IMR-90 (cell line): ENCODE measurements at regions not wholly inside any gene's neighbourhood (a gene's known extent, or its start where the extent isn't known, plus 50 kb on each side); places are given as distances from the start of the nearest gene placed in this dataset.
A peak's percentile ranks its signal among the peaks of the same experiment; 100 is the strongest.
"Not testable (repeated sequence)": the region's sequence is repeated elsewhere in the genome, so short reads cannot be mapped to it uniquely, and the experiment has no call there.

Experiments used
- ATAC-seq: fragments of 200-7000 bp; cut with Tn5 transposase; 2 replicates; pipeline ENCODE4 v1.9.1; 2020; ENCODE audit warnings: low read depth, mild to moderate bottlenecking, moderate library complexity
- BruUV-seq: library from RNA; stranded (reverse); fragments of 400-500 nt; replicated peaks from 2 replicates; lab custom pipeline; 2021; lab: Mats Ljungman, UMichigan
- CTCF ChIA-PET: fragments of 300-600 bp; formaldehyde crosslinking; extraction: SDS; loops from one replicate; lab custom pipeline; 2021; ENCODE audit warnings: antibody characterized with exemption; lab: Yijun Ruan, JAX
- POLR2A ChIA-PET: fragments of 300-600 bp; sonication (Branson Sonifier 250); formaldehyde crosslinking; loops from one replicate; lab custom pipeline; 2022; ENCODE audit warnings: antibody characterized with exemption; ENCODE audit not compliant: unreplicated experiment; lab: Charles Lee
- DNase-seq: peaks from one replicate; pipeline ENCODE4 v3.0.0; 2013
- H2AFZ ChIP-seq: replicated peaks from 2 replicates; pipeline ENCODE3; 2013; ENCODE audit warnings: low read length, mild to moderate bottlenecking; ENCODE audit not compliant: poor library complexity
- H2AK5ac ChIP-seq: 2 replicates; pipeline ENCODE4 v1.6.1; 2013; ENCODE audit warnings: low read depth, low read length, inconsistent platforms
- H2AK9ac ChIP-seq: replicated peaks from 2 replicates; pipeline ENCODE3; 2013; ENCODE audit warnings: mild to moderate bottlenecking, low read depth, low read length, moderate library complexity; ENCODE audit not compliant: poor library complexity
- H2BK120ac ChIP-seq: 2 replicates; pipeline ENCODE4 v1.6.1; 2013; ENCODE audit warnings: low read depth, low read length, inconsistent platforms
- H2BK15ac ChIP-seq: 3 replicates; pipeline ENCODE4 v1.6.1; 2013; ENCODE audit warnings: low read depth, low read length, inconsistent platforms
- H2BK20ac ChIP-seq: 2 replicates; pipeline ENCODE4 v1.6.1; 2013; ENCODE audit warnings: low read depth, mild to moderate bottlenecking, inconsistent platforms, low read length, moderate library complexity
- H2BK5ac ChIP-seq: 2 replicates; pipeline ENCODE4 v1.6.1; 2013; ENCODE audit warnings: mild to moderate bottlenecking, low read depth, low read length, inconsistent platforms; ENCODE audit not compliant: poor library complexity, severe bottlenecking
- H3K14ac ChIP-seq: replicated peaks from 2 replicates; pipeline ENCODE4 v1.6.1; 2013; ENCODE audit warnings: low read depth, low read length, inconsistent platforms
- H3K18ac ChIP-seq: 2 replicates; pipeline ENCODE4 v1.6.1; 2013; ENCODE audit warnings: low read depth, low read length, control low read depth
- H3K23ac ChIP-seq: 2 replicates; pipeline ENCODE4 v1.6.1; 2013; ENCODE audit warnings: low read depth, low read length, inconsistent platforms
- H3K27ac ChIP-seq: 2 replicates; pipeline ENCODE4 v1.5.1; 2013; ENCODE audit warnings: mild to moderate bottlenecking, control low read depth, low read length; ENCODE audit not compliant: insufficient read depth
- H3K27me3 ChIP-seq: 2 replicates; pipeline ENCODE4 v1.6.1; 2013; ENCODE audit warnings: low read length; ENCODE audit not compliant: control insufficient read depth, insufficient read depth
- H3K36me3 ChIP-seq: 2 replicates; pipeline ENCODE4 v1.6.1; 2013; ENCODE audit warnings: low read length, mixed read lengths; ENCODE audit not compliant: control insufficient read depth, insufficient read depth
- H3K4ac ChIP-seq: 2 replicates; pipeline ENCODE4 v1.6.1; 2013; ENCODE audit warnings: low read depth, low read length, inconsistent platforms
- H3K4me1 ChIP-seq: 2 replicates; pipeline ENCODE4 v1.6.1; 2013; ENCODE audit warnings: low read length, mixed read lengths; ENCODE audit not compliant: control insufficient read depth, insufficient read depth
- H3K4me2 ChIP-seq: 2 replicates; pipeline ENCODE4 v1.6.1; 2013; ENCODE audit warnings: low read depth, mild to moderate bottlenecking, control low read depth, low read length, moderate library complexity
- H3K4me3 ChIP-seq: 2 replicates; pipeline ENCODE4 v1.5.1; 2013; ENCODE audit warnings: low read depth, mild to moderate bottlenecking, control low read depth, low read length, moderate library complexity; ENCODE audit not compliant: insufficient read depth
- H3K56ac ChIP-seq: 2 replicates; pipeline ENCODE4 v1.6.1; 2013; ENCODE audit warnings: low read length, inconsistent platforms; ENCODE audit not compliant: insufficient read depth; ENCODE audit errors: extremely low read depth
- H3K79me1 ChIP-seq, 2 experiments: 2 replicates each; pipeline ENCODE4 v1.6.1; 2013; ENCODE audit warnings: low read length in 2 of 2, inconsistent platforms in 1 of 2, low read depth in 1 of 2
- H3K9ac ChIP-seq: 2 replicates; pipeline ENCODE4 v1.6.1; 2013; ENCODE audit warnings: low read depth, low read length, control low read depth
- H3K9me1 ChIP-seq: 2 replicates; pipeline ENCODE4 v1.6.1; 2013; ENCODE audit warnings: low read length, inconsistent platforms; ENCODE audit not compliant: insufficient read depth
- H3K9me3 ChIP-seq: 2 replicates; pipeline ENCODE4 v1.6.1; 2013; ENCODE audit warnings: low read length; ENCODE audit not compliant: control insufficient read depth, insufficient read depth
- H4K20me1 ChIP-seq: 2 replicates; pipeline ENCODE4 v1.6.1; 2013; ENCODE audit warnings: low read length, inconsistent platforms; ENCODE audit not compliant: insufficient read depth
- H4K5ac ChIP-seq: 2 replicates; pipeline ENCODE4 v1.6.1; 2013; ENCODE audit warnings: mild to moderate bottlenecking, low read depth, low read length, control low read depth
- H4K8ac ChIP-seq, 2 experiments: 2 replicates each; pipeline ENCODE4 v1.6.1; 2013; ENCODE audit warnings: low read depth in 2 of 2, low read length in 2 of 2, control low read depth in 1 of 2, inconsistent platforms in 1 of 2
- H4K91ac ChIP-seq: 2 replicates; pipeline ENCODE4 v1.6.1; 2013; ENCODE audit warnings: low read depth, low read length, inconsistent platforms; ENCODE audit not compliant: insufficient read depth
- WGBS, 2 experiments: methylation state at CpG; one replicate each; pipeline versions ENCODE4 v1.1.5 to v1.1.7; 2013; ENCODE audit warnings: missing lambda C conversion rate in 2 of 2; ENCODE audit not compliant: insufficient read length in 1 of 2; ENCODE audit errors: extremely low coverage in 2 of 2; 5-methylcytosine and 5-hydroxymethylcytosine counted together
- dilution Hi-C: fragments of 300-500 bp; cut with HindIII; formaldehyde crosslinking; loops from one replicate; pipeline ENCODE4 v1.14.3; 2018; ENCODE audit warnings: low sequenced_read_pairs; ENCODE audit not compliant: unreplicated experiment
- in situ Hi-C: fragments of 300-500 bp; cut with MboI; formaldehyde crosslinking; loops from 3 replicates; pipeline ENCODE4 v1.14.3; 2019; ENCODE audit warnings: low sequenced_read_pairs, inconsistent platforms, mixed read lengths
- intact Hi-C: fragments of 100-400 bp; cut with micrococcal nuclease; formaldehyde crosslinking; loops from 2 replicates; pipeline ENCODE4 v1.10.0; 2022

- BruUV-seq = not testable (repeated sequence)
Observed at GRCh38 chr2:100751871-100752625, 67.9 kb upstream of the NPAS2 start.

More at GRCh38 chr2:100751871-100752625, 67.9 kb upstream of the NPAS2 start:
- ATAC-seq (peak; percentile 28), DNase-seq (peak; percentile 19)
- H2AK9ac ChIP-seq, intact Hi-C loops, H3K4me3 ChIP-seq, in situ Hi-C loops, H3K36me3 ChIP-seq, H3K9ac ChIP-seq, H3K27me3 ChIP-seq, H3K79me1 ChIP-seq, dilution Hi-C loops, H3K9me3 ChIP-seq, H4K20me1 ChIP-seq: not testable (repeated sequence)
- H3K4ac ChIP-seq = peak overlapping the region; percentile 70
- peak overlapping the region; percentile 89 for H3K14ac ChIP-seq
- CTCF ChIA-PET = interaction anchor here (0.6 kb wide), 1 partner anchor 214 kb away, joined by 9 read pairs; no protein-coding TSS in a partner anchor
- 67% methylated on average over 1 of the region's 5 CpGs; no CpG with 5 or more reads in 1 of the 2 experiments for WGBS, 2 experiments
- peak overlapping the region; percentile 60; the same call in 1 of the 2 replicates for H4K5ac ChIP-seq
- H2BK20ac ChIP-seq = peak overlapping the region; percentile 89
- H3K4me2 ChIP-seq = peak overlapping the region; percentile 67; the same call in 1 of the 2 replicates
- H3K9me1 ChIP-seq = peaks cover 32% of the 10 kb centered on the region
- H3K56ac ChIP-seq = peak overlapping the region; percentile 2; the same call in 1 of the 2 replicates
- H3K27ac ChIP-seq = peak overlapping the region; percentile 64
- H4K91ac ChIP-seq = peak overlapping the region; percentile 84
- H2BK120ac ChIP-seq = peak overlapping the region; percentile 91
- H4K8ac ChIP-seq = peak overlapping the region; percentile 44 to 75; a peak in 3 of 4 replicates
- H3K18ac ChIP-seq = peak overlapping the region; percentile 89; the same call in 1 of the 2 replicates
- POLR2A ChIA-PET = interaction anchor here (1.2 kb wide), 1 partner anchor 10 kb away, joined by 4 read pairs; no protein-coding TSS in a partner anchor
- H2AFZ ChIP-seq = peak overlapping the region; percentile 37
- peak overlapping the region; percentile 20; the same call in 1 of the 2 replicates for H3K23ac ChIP-seq
- H2BK5ac ChIP-seq = peak overlapping the region; percentile 81
- H2BK15ac ChIP-seq = peak overlapping the region; percentile 93; the same call in 2 of the 3 replicates
- H3K4me1 ChIP-seq = peaks cover 31% of the 10 kb centered on the region
- H2AK5ac ChIP-seq = peak overlapping the region; percentile 97
